Thyroid gland (tissue), 4 donors: ENCODE measurements at regions not wholly inside any gene's neighbourhood (a gene's known extent, or its start where the extent isn't known, plus 50 kb on each side); places are given as distances from the start of the nearest gene placed in this dataset.

Experiments
- DNase-seq, 2 donors: peaks; one replicate each; pipeline ENCODE4 v3.0.0-alpha.2; 2019
- H3K27ac ChIP-seq, 3 donors: fragments of 200-600 bp; sonication (generic); 1 replicate in 2 of 3; 2 replicates in 1 of 3; pipeline ENCODE4 v1.5.1; 2016 to 2019; ENCODE audit warnings: mild to moderate bottlenecking in 1 of 3, moderate library complexity in 1 of 3
- H3K27me3 ChIP-seq: fragments of 200-600 bp; sonication (generic); one replicate; pipeline ENCODE4 v1.5.1; 2019
- H3K36me3 ChIP-seq, 2 donors: fragments of 200-600 bp; sonication (generic); one replicate each; pipeline ENCODE4 v1.5.1; 2016 to 2019
- H3K4me1 ChIP-seq, 2 donors: fragments of 200-600 bp; sonication (generic); one replicate each; pipeline ENCODE4 v1.5.1; 2017 to 2019
- H3K4me3 ChIP-seq, 3 donors: fragments of 200-600 bp; sonication (generic); replicated peaks in 1 of 3; 1 replicate in 2 of 3; 2 replicates in 1 of 3; pipeline ENCODE4 v1.5.1; 2016; ENCODE audit warnings: mild to moderate bottlenecking in 1 of 3
- H3K9me3 ChIP-seq: fragments of 200-600 bp; sonication (generic); one replicate; pipeline ENCODE4 v1.5.1; 2017
- CTCF ChIP-seq, 6 experiments: fragments of 200-600 bp in 3 of 6; fragments of 450-650 bp in 3 of 6; sonication (generic) in 3 of 6; IDR thresholded peaks; one replicate each; pipeline ENCODE4 v1.5.1; 2016 to 2019; ENCODE audit warnings: antibody characterized with exemption in 6 of 6, mild to moderate bottlenecking in 2 of 6, inconsistent platforms in 1 of 6, moderate library complexity in 1 of 6
- POLR2A ChIP-seq, 2 donors: fragments of 450-650 bp; IDR thresholded peaks; one replicate each; pipeline ENCODE4 v1.6.1; 2017; ENCODE audit warnings: antibody characterized with exemption in 2 of 2, mild to moderate bottlenecking in 2 of 2, moderate library complexity in 1 of 2
- WGBS, 2 donors: methylation state at CpG; one replicate each; pipeline ENCODE4 v1.1.5; 2017; 5-methylcytosine and 5-hydroxymethylcytosine counted together
- intact Hi-C: fragments of 100-400 bp; cut with DNase I; formaldehyde crosslinking; loops from one replicate; pipeline ENCODE4 v1.15.1; 2023

DNA sequence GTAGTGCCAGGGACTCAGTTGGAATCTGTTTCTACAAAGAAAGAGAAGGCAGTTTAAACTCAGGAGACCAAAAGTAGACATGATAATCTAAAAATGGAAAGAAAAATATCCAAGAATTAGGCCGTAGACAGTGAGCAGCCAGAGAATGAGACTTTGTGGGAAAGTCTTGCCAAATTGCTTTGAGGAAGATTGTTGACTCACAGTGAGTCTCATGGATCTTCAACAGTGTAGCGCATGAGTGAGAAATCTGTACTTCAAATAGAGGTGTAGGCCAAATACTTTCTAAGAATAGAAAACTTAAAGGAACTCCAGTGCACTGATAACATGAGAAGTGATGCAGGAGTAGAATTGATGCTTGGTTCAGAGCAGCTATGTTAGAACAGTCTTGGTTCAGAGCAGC is 284.5 kb downstream of the HTR1B start:
- intact Hi-C loops, result no loop called here
- no peaks in the 10 kb centered on the region for H3K36me3 ChIP-seq
- no peak overlapping the region for H3K27ac ChIP-seq
- no peaks in the 10 kb centered on the region for H3K9me3 ChIP-seq
- no peaks in the 10 kb centered on the region for H3K27me3 ChIP-seq
- no peak overlapping the region for H3K4me3 ChIP-seq
- no peak for TF ChIP-seq POLR2A (IDR thresholded peaks at IDR 0.05)
- no peak for TF ChIP-seq CTCF (IDR thresholded peaks at IDR 0.05)
- H3K4me1 ChIP-seq, result no peaks in the 10 kb centered on the region
- 34 to 47% methylated on average over 2 of the region's 2 CpGs for WGBS, 2 donors
- DNase-seq, result no peak

DNA sequence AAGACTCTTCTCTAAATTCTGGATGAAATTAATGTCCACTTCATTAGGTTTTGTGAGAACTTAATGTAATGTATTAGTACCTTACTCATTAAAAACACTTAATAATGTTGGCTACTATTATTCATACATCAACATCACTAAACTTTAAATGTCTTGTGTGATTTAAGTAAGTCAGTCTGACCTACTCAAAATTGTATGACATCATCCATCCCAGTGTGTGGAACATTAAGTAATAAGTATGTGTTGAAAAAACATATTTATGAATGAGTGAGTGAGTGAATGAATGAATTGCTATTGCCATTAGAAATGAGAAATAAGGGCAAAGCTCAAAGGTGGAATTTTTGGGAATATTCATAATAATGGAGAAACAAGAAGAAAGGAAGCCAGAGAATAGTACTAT is 285.8 kb downstream of the HTR1B start:
- Histone ChIP-seq H3K27me3 (no peaks in the 10 kb centered on the region), H3K4me1 (no peaks in the 10 kb centered on the region), H3K36me3 (no peaks in the 10 kb centered on the region), H3K9me3 (no peaks in the 10 kb centered on the region), H3K4me3 (no peak overlapping the region), H3K27ac (no peak overlapping the region)
- DNase-seq, result no peak
- intact Hi-C loops, result no loop called here
- TF ChIP-seq POLR2A (IDR thresholded peaks at IDR 0.05) (no peak), CTCF (IDR thresholded peaks at IDR 0.05) (no peak)

GRCh38 chr6:77173472-77174074 is 289.7 kb downstream of the HTR1B start:
- H3K27ac ChIP-seq, result no peak overlapping the region

DNA sequence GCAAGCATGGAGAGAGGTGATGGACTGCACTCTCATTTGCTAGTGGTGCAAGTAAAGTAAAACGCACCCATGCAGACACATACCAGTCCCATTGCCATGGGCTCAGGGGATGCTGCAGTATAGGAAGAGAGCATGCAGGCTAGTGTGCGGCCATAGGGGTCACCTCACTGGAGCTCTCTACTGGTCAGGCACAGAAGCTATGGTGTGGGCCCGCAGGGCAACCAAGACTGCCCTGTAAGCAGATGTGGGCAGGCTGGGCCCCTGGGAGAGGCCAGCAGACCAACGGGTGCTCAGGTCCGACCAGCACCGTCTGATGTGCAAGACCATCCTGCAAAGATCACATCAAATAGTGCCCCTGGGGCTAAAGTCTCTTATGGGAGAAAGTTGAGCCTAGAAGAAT is 290.7 kb downstream of the HTR1B start:
- intact Hi-C loops, result no loop called here
- WGBS, 2 donors, result 95 to 100% methylated on average over 4 to 6 of the region's 6 CpGs
- H3K9me3 ChIP-seq, result no peaks in the 10 kb centered on the region
- no peak overlapping the region for H3K27ac ChIP-seq
- TF ChIP-seq CTCF (IDR thresholded peaks at IDR 0.05) (no peak), POLR2A (IDR thresholded peaks at IDR 0.05) (no peak)
- DNase-seq, result no peak
- H3K36me3 ChIP-seq, result no peaks in the 10 kb centered on the region
- H3K27me3 ChIP-seq, result no peaks in the 10 kb centered on the region
- no peaks in the 10 kb centered on the region for H3K4me1 ChIP-seq
- H3K4me3 ChIP-seq, result no peak overlapping the region

More at GRCh38 chr6:77173472-77174074, 289.7 kb downstream of the HTR1B start:
- H3K4me3 ChIP-seq, result no peak overlapping the region
- no peak for DNase-seq
- no peaks in the 10 kb centered on the region for H3K9me3 ChIP-seq
- no peaks in the 10 kb centered on the region for H3K27me3 ChIP-seq
- H3K36me3 ChIP-seq, result no peaks in the 10 kb centered on the region
- intact Hi-C loops, result no loop called here
- no peaks in the 10 kb centered on the region for H3K4me1 ChIP-seq
- TF ChIP-seq CTCF (IDR thresholded peaks at IDR 0.05) (no peak), POLR2A (IDR thresholded peaks at IDR 0.05) (no peak)
- 83 to 87% methylated on average over 4 to 7 of the region's 7 CpGs for WGBS, 2 donors

- DNase-seq, result no peak
- Histone ChIP-seq H3K4me1 (no peaks in the 10 kb centered on the region), H3K4me3 (no peak overlapping the region), H3K9me3 (no peaks in the 10 kb centered on the region), H3K27me3 (no peaks in the 10 kb centered on the region), H3K27ac (no peak overlapping the region), H3K36me3 (no peaks in the 10 kb centered on the region)
- TF ChIP-seq POLR2A (IDR thresholded peaks at IDR 0.05) (no peak), CTCF (IDR thresholded peaks at IDR 0.05) (no peak)
- intact Hi-C loops, result no loop called here
Observed at GRCh38 chr6:77159730-77160129, 303.6 kb downstream of the HTR1B start.
